Gastrocnemius medialis (tissue), 4 donors: ENCODE measurements at regions not wholly inside any gene's neighbourhood (a gene's known extent, or its start where the extent isn't known, plus 50 kb on each side); places are given as distances from the start of the nearest gene placed in this dataset.

Source experiments
- ATAC-seq, 2 donors: fragments of 150-250 bp; one replicate each; pipeline ENCODE4 v1.9.1; 2016
- DNase-seq, 2 donors: peaks; one replicate each; pipeline ENCODE4 v3.0.0-alpha.2; 2019
- H3K27ac ChIP-seq, 4 donors: fragments of 200-600 bp; sonication (generic); 1 replicate in 1 of 4; 2 replicates in 3 of 4; pipeline ENCODE4 v1.5.1; 2016 to 2018; ENCODE audit warnings: mild to moderate bottlenecking in 2 of 4, moderate library complexity in 1 of 4
- H3K27me3 ChIP-seq, 3 donors: fragments of 200-600 bp; sonication (generic) in 2 of 3; 1 replicate in 1 of 3; 2 replicates in 2 of 3; pipeline versions ENCODE4 v1.5.1 to v1.6.0; 2016 to 2019; ENCODE audit warnings: mild to moderate bottlenecking in 1 of 3, moderate library complexity in 1 of 3
- H3K36me3 ChIP-seq, 2 donors: fragments of 200-600 bp; sonication (generic) in 1 of 2; one replicate each; pipeline ENCODE4 v1.5.1; 2017 to 2018
- H3K4me1 ChIP-seq, 2 donors: fragments of 200-600 bp; sonication (generic) in 1 of 2; one replicate each; pipeline ENCODE4 v1.5.1; 2016 to 2017; ENCODE audit warnings: mild to moderate bottlenecking in 2 of 2
- H3K4me3 ChIP-seq, 4 donors: fragments of 200-600 bp; sonication (generic) in 3 of 4; 1 replicate in 1 of 4; 2 replicates in 3 of 4; pipeline ENCODE4 v1.5.1; 2016 to 2019; ENCODE audit warnings: mild to moderate bottlenecking in 2 of 4
- H3K9me3 ChIP-seq, 3 donors: fragments of 200-600 bp; sonication (generic) in 2 of 3; 1 replicate in 1 of 3; 2 replicates in 2 of 3; pipeline ENCODE4 v1.5.1; 2016 to 2019
- POLR2A ChIP-seq, 2 donors: fragments of 450-650 bp; IDR thresholded peaks; one replicate each; pipeline ENCODE4 v1.6.1; 2017; ENCODE audit warnings: antibody characterized with exemption in 2 of 2, mild to moderate bottlenecking in 2 of 2, moderate library complexity in 2 of 2
- in situ Hi-C, 4 donors: fragments of 200-750 bp; cut with MboI; loops; one replicate each; pipeline versions ENCODE4 v1.15.0 to v1.8.0; 2017; ENCODE audit warnings: low sequenced_read_pairs in 4 of 4
- intact Hi-C: fragments of 100-400 bp; cut with DNase I; formaldehyde crosslinking; loops from one replicate; pipeline ENCODE4 v1.15.1; 2023; ENCODE audit warnings: low total_unique reads
- TF ChIP-seq, protein P1 (sequence below), 5 experiments: fragments of 450-650 bp in 3 of 5; fragments of 200-600 bp in 2 of 5; sonication (generic) in 2 of 5; IDR thresholded peaks in 4 of 5; conservative IDR thresholded peaks in 1 of 5; 1 replicate in 4 of 5; 2 replicates in 1 of 5; pipeline ENCODE4 v1.5.1; 2016 to 2019; ENCODE audit warnings: antibody characterized with exemption in 5 of 5, mild to moderate bottlenecking in 3 of 5, moderate library complexity in 3 of 5

DNA sequence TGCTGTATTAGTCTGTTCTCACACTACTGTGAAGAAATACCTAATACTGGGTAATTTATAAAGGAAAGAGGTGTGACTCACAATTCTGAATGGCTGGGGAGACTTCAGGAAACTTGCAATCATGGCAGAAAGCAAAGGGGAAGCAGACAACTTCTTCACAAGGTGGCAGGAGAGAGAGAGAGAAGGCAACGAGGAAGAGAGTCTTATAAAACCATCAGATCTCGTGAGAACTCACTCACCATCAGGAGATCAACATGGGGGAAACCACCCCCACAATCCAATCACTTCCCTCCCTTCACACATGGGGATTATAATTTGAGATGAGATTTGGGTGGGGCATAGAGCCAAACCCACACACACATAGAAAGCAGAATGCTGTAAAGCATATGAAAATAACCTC is 896.2 kb downstream of the CDH11 start:
- no peak for DNase-seq
- intact Hi-C loops (no loop called here), in situ Hi-C loops (no loop called here)
- Histone ChIP-seq H3K36me3 (no peaks in the 10 kb centered on the region), H3K4me3 (no peak overlapping the region), H3K27me3 (no peaks in the 10 kb centered on the region), H3K27ac (no peak overlapping the region), H3K4me1 (peaks cover 0 to 12% of the 10 kb centered on the region in 2 donors), H3K9me3 (no peaks in the 10 kb centered on the region)
- TF ChIP-seq, protein P1, sequence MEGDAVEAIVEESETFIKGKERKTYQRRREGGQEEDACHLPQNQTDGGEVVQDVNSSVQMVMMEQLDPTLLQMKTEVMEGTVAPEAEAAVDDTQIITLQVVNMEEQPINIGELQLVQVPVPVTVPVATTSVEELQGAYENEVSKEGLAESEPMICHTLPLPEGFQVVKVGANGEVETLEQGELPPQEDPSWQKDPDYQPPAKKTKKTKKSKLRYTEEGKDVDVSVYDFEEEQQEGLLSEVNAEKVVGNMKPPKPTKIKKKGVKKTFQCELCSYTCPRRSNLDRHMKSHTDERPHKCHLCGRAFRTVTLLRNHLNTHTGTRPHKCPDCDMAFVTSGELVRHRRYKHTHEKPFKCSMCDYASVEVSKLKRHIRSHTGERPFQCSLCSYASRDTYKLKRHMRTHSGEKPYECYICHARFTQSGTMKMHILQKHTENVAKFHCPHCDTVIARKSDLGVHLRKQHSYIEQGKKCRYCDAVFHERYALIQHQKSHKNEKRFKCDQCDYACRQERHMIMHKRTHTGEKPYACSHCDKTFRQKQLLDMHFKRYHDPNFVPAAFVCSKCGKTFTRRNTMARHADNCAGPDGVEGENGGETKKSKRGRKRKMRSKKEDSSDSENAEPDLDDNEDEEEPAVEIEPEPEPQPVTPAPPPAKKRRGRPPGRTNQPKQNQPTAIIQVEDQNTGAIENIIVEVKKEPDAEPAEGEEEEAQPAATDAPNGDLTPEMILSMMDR (IDR thresholded peaks at IDR 0.05 in 4 of 5, conservative IDR thresholded peaks at IDR 0.05 in 1 of 5): no peak
- no peak for TF ChIP-seq POLR2A (IDR thresholded peaks at IDR 0.05)
- ATAC-seq: no peak

DNA sequence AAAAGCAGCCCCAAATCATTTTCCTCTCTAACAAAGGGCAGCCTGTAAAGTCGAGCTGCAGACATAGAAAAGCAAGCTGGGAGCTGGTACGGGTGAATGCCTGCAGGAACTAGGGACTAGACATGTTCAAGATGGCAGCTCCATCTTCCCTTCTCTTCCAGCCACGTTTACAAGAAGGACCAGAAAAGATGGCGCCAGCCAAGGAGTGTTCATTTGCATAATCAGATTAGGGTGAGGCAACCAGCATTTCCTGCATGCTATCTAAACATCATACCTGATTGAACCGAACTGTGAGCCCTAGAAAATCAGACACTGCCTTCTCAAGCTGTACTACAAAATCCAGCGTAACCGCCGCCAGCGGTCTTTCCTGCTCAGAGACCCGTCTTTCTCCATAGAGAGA is 896.8 kb downstream of the CDH11 start:
- no peak overlapping the region for H3K4me3 ChIP-seq
- no peaks in the 10 kb centered on the region for H3K9me3 ChIP-seq
- no peaks in the 10 kb centered on the region for H3K36me3 ChIP-seq
- peaks cover 0 to 12% of the 10 kb centered on the region in 2 donors for H3K4me1 ChIP-seq
- in situ Hi-C loops: no loop called here
- no peaks in the 10 kb centered on the region for H3K27me3 ChIP-seq
- intact Hi-C loops: no loop called here
- ATAC-seq (no peak), DNase-seq (no peak)
- H3K27ac ChIP-seq: no peak overlapping the region
- TF ChIP-seq, protein P1 (IDR thresholded peaks at IDR 0.05 in 4 of 5, conservative IDR thresholded peaks at IDR 0.05 in 1 of 5): no peak
- TF ChIP-seq POLR2A (IDR thresholded peaks at IDR 0.05): no peak

DNA sequence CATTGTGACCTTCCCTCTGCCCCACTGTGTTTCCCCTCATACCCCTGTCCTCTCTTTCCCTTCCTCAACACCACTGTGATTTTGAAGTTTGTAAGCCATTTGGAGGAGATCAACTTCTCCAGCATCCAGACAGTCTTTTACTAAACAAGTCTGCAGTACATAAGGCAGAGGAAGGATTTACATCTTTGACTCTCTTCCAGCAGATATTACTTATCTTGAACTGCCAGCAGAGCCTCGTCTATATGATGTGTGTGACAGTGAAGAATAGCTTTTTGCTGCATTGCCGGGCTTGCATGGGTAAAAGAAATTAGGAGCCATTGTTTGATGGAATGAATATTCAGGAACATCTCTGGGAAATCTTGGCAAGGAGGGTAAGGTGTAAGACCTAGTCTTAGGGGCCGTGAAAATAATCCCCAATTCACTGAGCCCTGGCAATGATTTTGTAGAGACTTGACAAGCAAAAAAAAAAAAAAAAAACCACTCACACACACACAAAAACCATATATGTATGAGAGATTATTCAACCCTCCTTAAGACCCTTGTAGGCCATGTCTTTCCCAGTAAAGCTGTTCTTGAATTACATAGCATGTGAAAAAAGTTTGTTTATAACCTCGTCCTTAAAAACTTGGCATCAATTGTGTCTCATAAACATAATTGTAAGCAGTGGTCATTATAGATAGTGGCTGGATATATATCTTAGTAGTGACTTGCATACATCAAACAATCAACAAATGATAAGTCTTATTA is 903.9 kb downstream of the CDH11 start:
- ATAC-seq (no peak), DNase-seq (no peak)
- Histone ChIP-seq H3K27ac (no peak overlapping the region), H3K4me1 (peaks cover 0 to 12% of the 10 kb centered on the region in 2 donors), H3K27me3 (no peaks in the 10 kb centered on the region), H3K4me3 (no peak overlapping the region), H3K36me3 (no peaks in the 10 kb centered on the region), H3K9me3 (no peaks in the 10 kb centered on the region)
- no peak for TF ChIP-seq POLR2A (IDR thresholded peaks at IDR 0.05)
- TF ChIP-seq, protein P1 (IDR thresholded peaks at IDR 0.05 in 4 of 5, conservative IDR thresholded peaks at IDR 0.05 in 1 of 5): no peak
- intact Hi-C loops: no loop called here
- in situ Hi-C loops: no loop called here

DNA sequence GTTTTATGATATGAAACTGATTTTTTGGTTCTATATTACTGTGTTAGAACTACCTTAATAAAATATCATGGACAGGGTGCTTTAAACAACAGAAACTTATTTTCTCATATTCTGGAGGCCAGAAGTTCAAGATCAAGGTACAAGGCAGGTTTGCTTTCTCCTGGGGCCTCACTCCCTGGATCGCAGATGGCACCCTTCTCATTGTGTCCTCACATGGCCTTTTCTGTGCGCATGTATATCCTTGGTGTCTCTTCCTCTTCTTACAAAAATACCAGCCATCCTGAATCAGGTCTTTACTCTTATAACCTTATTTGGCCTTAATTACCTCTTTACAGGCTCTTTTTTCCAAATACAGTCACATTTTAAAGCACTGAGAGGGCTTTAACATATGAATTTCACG is 906.1 kb downstream of the CDH11 start:
- ATAC-seq (no peak), DNase-seq (no peak)
- in situ Hi-C loops: no loop called here
- no peaks in the 10 kb centered on the region for H3K27me3 ChIP-seq
- H3K4me3 ChIP-seq: no peak overlapping the region
- H3K4me1 ChIP-seq: no peaks in the 10 kb centered on the region
- intact Hi-C loops: no loop called here
- no peaks in the 10 kb centered on the region for H3K36me3 ChIP-seq
- H3K9me3 ChIP-seq: no peaks in the 10 kb centered on the region
- H3K27ac ChIP-seq: no peak overlapping the region
- TF ChIP-seq POLR2A (IDR thresholded peaks at IDR 0.05): no peak
- TF ChIP-seq, protein P1 (IDR thresholded peaks at IDR 0.05 in 4 of 5, conservative IDR thresholded peaks at IDR 0.05 in 1 of 5): no peak

DNA sequence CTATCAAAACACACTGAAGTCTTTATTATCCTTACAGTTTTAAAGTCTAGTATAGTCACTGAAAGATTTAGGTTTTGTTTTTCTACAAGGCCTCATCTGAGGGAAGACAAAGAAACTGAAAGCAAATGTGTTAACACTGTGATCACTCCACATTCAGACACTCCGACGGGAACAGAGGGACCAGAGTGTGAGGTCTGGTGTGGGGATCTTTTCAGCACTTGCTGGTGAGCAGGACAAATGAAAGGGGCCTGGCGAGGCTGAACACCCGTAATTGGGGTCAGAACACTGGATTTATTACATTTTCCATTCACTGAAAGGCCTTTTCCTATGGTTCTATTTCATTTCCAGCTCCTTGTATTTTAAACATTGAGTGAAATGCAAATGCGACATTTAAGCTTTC is 910.5 kb downstream of the CDH11 start:
- in situ Hi-C loops: no loop called here
- no peak for ATAC-seq
- no peaks in the 10 kb centered on the region for H3K9me3 ChIP-seq
- DNase-seq: no peak
- no peak overlapping the region for H3K4me3 ChIP-seq
- H3K27ac ChIP-seq: no peak overlapping the region
- no peak for TF ChIP-seq POLR2A (IDR thresholded peaks at IDR 0.05)
- TF ChIP-seq, protein P1 (IDR thresholded peaks at IDR 0.05 in 4 of 5, conservative IDR thresholded peaks at IDR 0.05 in 1 of 5): no peak
- H3K36me3 ChIP-seq: no peaks in the 10 kb centered on the region
- intact Hi-C loops: no loop called here
- H3K4me1 ChIP-seq: no peaks in the 10 kb centered on the region
- H3K27me3 ChIP-seq: no peaks in the 10 kb centered on the region
